ENCODE measurements at regions not wholly inside any gene's neighbourhood (a gene's known extent, or its start where the extent isn't known, plus 50 kb on each side); places are given as distances from the start of the nearest gene placed in this dataset.

DNA sequence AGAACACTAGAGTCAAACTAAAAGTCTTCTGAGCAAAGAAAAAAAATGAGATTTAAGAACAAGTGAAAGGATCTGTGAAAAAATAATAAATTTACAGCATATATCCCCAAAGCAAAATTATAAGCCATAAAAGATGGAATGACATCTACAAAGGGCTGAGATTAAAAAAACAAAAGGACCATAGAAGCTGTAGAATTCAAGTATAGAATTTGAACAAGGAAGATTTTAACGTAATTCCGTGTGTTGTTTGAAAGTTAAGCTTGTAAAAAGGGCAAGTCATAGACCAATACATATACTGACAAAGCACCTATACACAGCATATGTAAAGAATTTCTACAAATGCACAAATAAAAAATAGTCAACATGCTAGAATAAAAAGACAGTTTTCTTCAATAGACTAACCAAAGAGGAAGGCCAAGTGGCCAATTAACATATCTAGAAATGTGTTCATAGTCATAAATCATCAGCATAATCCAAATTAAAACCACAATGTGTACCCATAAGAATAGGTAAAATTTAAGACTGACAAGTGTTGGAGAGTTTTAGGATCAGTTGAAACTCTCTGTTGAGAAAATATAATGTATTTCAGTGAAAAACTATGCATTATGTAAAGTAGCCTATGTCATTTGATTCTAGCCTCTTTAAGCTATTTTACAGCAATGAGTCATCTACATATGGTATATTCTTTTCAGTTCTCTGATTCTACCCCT is 674.9 kb downstream of the OLFM4 start:
- no peak overlapping the region for H3K4me3 ChIP-seq (ENCODE audit: low read length)
- TF ChIP-seq, protein P1, sequence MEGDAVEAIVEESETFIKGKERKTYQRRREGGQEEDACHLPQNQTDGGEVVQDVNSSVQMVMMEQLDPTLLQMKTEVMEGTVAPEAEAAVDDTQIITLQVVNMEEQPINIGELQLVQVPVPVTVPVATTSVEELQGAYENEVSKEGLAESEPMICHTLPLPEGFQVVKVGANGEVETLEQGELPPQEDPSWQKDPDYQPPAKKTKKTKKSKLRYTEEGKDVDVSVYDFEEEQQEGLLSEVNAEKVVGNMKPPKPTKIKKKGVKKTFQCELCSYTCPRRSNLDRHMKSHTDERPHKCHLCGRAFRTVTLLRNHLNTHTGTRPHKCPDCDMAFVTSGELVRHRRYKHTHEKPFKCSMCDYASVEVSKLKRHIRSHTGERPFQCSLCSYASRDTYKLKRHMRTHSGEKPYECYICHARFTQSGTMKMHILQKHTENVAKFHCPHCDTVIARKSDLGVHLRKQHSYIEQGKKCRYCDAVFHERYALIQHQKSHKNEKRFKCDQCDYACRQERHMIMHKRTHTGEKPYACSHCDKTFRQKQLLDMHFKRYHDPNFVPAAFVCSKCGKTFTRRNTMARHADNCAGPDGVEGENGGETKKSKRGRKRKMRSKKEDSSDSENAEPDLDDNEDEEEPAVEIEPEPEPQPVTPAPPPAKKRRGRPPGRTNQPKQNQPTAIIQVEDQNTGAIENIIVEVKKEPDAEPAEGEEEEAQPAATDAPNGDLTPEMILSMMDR (conservative IDR thresholded peaks at IDR 0.05; ENCODE audit: low read depth, low read length): no peak
- DNase-seq (ENCODE audit: low read depth): no peak

DNA sequence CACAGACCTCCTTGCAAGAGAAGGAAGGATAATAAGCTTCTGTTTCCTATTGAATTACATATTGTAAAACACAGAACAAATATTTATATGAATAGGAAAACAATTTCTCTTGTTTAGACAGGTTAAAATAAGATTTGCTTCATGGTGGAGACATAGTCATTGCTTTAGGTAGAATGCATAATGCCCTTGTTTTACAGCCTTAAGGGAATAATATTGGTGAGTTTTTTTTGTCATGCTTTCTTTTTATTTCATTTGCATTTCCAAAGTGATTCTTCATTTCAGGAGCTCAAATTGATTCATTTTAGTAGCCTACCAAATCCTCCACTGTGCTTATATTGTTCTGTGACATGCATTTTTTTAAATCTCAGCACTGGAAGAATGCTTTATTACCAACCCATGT is 690.7 kb downstream of the OLFM4 start:
- DNase-seq (ENCODE audit: low read depth): no peak
- TF ChIP-seq, protein P1 (conservative IDR thresholded peaks at IDR 0.05; ENCODE audit: low read depth, low read length): no peak
- no peak overlapping the region for H3K4me3 ChIP-seq (ENCODE audit: low read length)

DNA sequence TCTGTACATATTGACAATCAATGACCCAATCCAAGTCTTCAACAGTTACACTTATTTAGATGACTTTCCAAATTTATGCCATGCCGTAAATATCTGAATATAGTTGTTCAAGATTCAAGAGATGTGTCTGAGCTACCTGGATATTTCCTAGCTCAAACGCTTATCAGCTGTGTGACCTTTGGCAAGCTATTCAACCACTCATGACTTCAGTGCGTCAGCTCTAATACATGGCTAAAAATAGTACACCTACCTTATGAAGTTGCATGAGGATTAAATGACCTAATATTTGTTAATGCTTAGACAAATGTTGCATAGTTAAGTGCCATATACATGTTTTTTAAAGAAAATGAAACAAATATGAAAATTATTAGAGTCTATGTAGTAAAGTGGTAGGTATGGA is 704.1 kb downstream of the OLFM4 start:
- TF ChIP-seq, protein P1 (conservative IDR thresholded peaks at IDR 0.05; ENCODE audit: low read depth, low read length): no peak
- no peak overlapping the region for H3K4me3 ChIP-seq (ENCODE audit: low read length)
- DNase-seq (ENCODE audit: low read depth): no peak

DNA sequence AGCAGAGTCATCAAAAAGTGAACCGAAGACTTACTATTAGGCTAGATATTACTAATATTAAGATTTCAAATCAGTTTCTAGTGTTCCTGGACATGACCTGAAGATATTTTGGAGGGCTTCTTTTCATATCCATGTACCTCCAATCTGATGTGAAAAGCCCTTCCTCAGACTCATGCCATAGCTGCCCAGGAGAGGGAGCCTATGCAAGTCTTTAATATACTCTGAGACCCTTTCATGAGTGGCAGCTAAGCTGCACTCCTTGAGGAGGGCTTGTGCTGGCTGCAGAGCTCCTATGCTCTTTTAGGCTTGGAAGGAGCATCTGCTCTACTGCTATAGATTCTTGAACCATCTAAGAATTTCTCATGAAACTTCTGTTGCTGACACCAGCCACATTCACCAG is 715.3 kb downstream of the OLFM4 start:
- TF ChIP-seq, protein P1 (conservative IDR thresholded peaks at IDR 0.05; ENCODE audit: low read depth, low read length): no peak
- H3K4me3 ChIP-seq (ENCODE audit: low read length): no peak overlapping the region
- DNase-seq (ENCODE audit: low read depth): no peak

DNA sequence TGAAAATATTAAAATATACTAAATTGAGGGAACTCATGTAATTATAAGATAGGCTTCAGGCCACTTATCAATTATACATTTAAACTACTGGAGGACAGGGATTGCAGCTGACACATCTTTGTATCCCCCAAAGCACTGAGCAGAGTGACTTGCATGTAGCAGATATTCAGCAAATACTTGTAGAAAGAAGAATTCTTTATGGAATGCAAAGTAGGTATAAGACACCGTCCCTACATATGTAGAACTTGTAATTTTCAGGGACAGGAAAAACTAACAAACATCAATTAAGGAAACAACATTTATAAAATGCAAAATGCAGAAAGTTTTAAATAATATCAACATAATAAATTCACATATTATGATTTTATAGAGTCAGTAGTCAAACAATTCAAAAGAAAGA is 719.2 kb downstream of the OLFM4 start:
- TF ChIP-seq, protein P1 (conservative IDR thresholded peaks at IDR 0.05; ENCODE audit: low read depth, low read length): no peak
- DNase-seq (ENCODE audit: low read depth): no peak

DNA sequence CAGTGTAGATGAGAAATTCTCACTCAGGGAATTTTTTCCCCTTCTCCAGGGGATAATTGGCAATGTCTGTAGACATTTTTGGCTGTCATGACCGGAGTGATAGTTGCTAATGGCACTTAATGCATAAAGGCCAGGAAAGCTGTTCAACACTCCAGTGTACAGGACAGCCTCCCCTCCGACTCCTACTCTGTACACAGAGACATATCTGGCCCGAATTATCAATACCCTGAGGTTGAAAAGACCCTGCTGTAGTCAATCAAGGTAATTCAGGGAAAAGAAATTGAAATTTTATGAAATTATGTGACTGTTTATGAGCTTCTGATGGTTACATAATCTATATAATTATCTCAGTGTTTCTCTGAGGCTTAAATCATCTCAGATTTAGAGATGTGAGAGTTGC is 720.7 kb downstream of the OLFM4 start:
- H3K4me3 ChIP-seq (ENCODE audit: low read length): no peak overlapping the region
- DNase-seq (ENCODE audit: low read depth): no peak
- TF ChIP-seq, protein P1 (conservative IDR thresholded peaks at IDR 0.05; ENCODE audit: low read depth, low read length): no peak

More for the DNA sequence above, 719.2 kb downstream of the OLFM4 start:
- no peak overlapping the region for H3K4me3 ChIP-seq (ENCODE audit: low read length)

DNA sequence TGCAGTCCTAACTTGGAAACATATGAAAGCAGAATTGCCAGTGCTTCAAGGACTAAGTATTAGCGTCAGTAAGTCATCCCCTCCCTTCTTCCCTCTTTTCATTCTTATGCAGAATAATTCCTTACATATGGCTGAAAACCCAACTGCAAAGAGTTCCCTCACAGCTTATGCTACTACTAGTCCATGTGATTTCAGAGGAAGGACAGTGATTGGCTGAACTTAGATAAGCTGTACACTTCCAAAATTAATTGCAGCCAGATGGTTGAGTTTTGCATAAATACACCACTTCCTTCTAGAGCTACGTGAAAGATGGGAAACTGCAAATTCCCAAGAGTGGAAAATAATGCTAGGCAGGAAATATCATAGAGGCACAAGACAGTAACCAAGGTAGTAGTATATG is 730.4 kb downstream of the OLFM4 start:
- DNase-seq (ENCODE audit: low read depth): no peak
- TF ChIP-seq, protein P1 (conservative IDR thresholded peaks at IDR 0.05; ENCODE audit: low read depth, low read length): no peak
- no peak overlapping the region for H3K4me3 ChIP-seq (ENCODE audit: low read length)

All from retinal pigment epithelial cell (primary cell).